ENCODE measurements at regions not wholly inside any gene's neighbourhood (a gene's known extent, or its start where the extent isn't known, plus 50 kb on each side); places are given as distances from the start of the nearest gene placed in this dataset.
A peak's percentile ranks its signal among the peaks of the same experiment; 100 is the strongest.

DNA sequence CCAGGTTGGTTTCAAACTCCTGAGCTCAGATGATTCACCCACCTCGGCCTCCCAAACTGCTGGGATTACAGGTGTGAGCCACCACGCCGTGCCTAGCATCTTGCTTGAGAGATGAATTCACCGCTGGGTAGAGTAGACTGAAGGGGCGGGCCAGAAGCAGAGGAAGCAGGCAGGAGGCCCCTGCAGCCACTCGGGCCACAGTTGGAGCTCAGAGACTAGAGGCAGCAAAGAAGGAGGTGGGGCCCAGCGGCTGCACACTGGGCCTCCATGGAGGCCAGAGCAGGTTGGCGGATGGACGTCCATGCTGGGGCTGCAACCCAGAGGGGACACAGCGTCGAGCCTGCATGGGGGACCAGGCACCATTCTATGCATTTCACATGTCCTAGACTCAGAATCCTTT, 88.4 kb upstream of the FGF3 start:
- no peak overlapping the region for H3K4me3 ChIP-seq (ENCODE audit: low read length)
- TF ChIP-seq, protein P1, sequence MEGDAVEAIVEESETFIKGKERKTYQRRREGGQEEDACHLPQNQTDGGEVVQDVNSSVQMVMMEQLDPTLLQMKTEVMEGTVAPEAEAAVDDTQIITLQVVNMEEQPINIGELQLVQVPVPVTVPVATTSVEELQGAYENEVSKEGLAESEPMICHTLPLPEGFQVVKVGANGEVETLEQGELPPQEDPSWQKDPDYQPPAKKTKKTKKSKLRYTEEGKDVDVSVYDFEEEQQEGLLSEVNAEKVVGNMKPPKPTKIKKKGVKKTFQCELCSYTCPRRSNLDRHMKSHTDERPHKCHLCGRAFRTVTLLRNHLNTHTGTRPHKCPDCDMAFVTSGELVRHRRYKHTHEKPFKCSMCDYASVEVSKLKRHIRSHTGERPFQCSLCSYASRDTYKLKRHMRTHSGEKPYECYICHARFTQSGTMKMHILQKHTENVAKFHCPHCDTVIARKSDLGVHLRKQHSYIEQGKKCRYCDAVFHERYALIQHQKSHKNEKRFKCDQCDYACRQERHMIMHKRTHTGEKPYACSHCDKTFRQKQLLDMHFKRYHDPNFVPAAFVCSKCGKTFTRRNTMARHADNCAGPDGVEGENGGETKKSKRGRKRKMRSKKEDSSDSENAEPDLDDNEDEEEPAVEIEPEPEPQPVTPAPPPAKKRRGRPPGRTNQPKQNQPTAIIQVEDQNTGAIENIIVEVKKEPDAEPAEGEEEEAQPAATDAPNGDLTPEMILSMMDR (conservative IDR thresholded peaks at IDR 0.05; ENCODE audit: low read length): no peak
- DNase-seq (ENCODE audit: low read depth): no peak

DNA sequence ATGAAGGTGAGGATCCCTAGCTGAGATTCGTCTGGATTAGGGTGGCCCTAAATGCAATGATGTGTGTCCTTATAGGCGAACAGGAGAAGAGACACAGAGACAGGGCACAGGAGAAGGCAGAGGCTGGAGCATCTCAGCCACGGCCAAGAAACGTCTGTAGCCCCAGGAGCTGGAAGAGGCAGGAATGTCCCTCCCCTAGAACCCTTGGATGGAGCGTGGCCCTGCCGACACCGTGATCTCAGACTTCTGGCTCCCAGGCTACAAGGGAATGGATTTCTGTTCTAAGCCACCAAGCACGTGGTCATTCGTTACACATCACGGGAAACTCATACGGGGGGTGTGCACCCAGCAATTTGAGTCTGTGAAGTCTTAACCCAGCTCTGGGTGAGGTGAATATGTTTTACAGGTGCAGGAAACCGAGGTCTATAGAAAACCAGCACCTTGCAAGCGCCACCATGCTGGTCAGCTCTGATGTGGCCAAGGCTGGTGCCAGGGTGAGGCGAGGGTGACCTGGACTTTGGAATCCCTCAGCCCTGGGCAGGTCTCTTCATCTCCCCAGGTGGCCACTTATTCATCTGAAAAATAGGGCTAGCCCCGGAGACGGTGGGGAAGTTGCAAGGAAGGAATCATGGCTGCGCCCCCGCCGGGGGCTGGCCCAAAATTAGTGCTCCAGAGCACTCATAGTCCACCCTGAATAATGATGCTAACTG, 89.5 kb upstream of the FGF3 start:
- no peak overlapping the region for H3K4me3 ChIP-seq (ENCODE audit: low read length)
- TF ChIP-seq, protein P1 (conservative IDR thresholded peaks at IDR 0.05; ENCODE audit: low read length): no peak

DNA sequence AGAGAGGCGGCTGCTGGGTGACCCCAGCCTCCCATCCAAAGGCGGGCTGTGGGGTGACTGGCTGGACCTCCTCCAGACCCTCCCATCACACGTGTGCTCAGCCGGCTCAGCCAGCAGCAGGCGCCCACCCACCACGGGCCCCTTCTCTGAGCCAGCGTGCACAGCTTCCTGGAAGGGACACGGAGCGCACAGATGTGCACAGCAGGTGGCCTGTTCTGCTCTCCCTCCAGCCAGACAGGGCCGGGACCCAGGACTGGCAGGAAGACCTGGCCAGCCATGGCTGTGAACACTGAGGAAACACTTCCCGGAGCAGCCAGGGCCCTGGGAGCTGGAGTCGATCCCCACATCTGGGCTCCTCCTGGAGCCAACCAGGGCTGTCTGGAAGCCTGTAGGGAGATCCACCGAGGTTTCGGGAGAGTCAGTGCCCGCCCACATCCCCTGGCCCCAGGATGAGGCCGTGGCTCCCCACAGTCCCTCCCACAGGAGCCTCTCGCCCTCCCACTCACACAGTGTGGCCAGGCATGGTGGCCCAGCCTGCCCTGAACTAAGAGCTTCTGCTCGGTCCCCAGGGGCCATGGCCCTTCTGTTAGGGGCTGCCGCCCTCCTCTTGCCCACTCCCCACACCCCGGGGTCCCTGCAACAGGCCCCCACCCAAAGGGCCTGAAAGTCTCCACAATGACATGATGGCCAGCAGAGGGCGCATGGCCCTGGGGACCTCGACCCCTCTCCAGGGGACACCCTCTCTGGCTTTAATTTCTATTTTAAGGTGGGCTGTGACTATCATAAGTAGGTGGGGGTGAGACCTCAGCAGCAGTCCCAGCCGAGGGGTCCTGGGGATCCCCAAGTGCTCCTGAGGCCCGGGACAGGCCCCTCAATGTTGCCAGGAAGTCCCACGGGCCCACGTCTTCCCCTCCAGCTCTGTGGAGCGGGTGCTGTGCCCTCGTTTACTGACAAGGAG, 90.6 kb upstream of the FGF3 start:
- peak; percentile 12 for DNase-seq (ENCODE audit: low read depth)
- H3K4me3 ChIP-seq (ENCODE audit: low read length): no peak overlapping the region
- TF ChIP-seq, protein P1 (conservative IDR thresholded peaks at IDR 0.05; ENCODE audit: low read length): peak; percentile 57

More for the DNA sequence above, 89.5 kb upstream of the FGF3 start:
- no peak for DNase-seq (ENCODE audit: low read depth)

DNA sequence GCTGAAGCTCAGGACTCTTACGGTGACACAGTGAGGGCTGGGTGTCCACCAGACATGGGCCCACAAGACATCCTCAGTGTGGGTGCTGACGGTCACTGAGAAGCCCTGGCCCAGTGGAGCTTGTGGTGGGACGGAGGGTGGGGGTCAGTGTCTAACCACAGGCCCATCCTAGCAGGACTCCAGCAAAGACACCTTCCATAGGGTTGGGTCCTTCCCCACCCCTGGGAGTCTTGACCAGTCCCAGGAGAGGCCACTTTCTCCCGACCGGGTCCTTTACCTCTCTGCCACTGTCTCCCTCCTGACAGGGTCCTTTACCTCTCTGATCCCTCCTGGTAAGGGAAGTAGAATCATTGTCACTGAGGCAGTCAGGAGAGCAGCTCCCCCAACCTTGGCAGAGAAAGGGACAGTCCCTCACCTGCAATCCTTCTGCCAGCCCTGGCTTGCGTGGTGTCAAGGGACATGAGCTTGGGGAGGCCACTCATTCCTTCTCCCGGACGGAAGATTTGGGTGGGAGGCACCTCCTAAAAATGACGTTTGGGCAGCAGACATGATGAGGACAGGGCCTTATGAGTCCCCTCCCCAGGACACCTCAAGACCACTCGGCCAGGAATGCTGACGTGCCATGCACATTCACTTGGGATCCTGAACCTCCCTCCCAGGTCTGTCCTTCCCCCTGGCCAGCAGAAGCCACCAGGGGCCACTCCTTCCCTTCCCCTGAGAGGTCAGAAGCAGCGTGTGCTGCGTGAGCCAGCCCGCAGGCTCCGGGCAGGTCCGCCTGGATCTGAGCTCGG, 91.5 kb upstream of the FGF3 start:
- no peak for DNase-seq (ENCODE audit: low read depth)
- TF ChIP-seq, protein P1 (conservative IDR thresholded peaks at IDR 0.05; ENCODE audit: low read length): no peak
- H3K4me3 ChIP-seq (ENCODE audit: low read length): no peak overlapping the region

DNA sequence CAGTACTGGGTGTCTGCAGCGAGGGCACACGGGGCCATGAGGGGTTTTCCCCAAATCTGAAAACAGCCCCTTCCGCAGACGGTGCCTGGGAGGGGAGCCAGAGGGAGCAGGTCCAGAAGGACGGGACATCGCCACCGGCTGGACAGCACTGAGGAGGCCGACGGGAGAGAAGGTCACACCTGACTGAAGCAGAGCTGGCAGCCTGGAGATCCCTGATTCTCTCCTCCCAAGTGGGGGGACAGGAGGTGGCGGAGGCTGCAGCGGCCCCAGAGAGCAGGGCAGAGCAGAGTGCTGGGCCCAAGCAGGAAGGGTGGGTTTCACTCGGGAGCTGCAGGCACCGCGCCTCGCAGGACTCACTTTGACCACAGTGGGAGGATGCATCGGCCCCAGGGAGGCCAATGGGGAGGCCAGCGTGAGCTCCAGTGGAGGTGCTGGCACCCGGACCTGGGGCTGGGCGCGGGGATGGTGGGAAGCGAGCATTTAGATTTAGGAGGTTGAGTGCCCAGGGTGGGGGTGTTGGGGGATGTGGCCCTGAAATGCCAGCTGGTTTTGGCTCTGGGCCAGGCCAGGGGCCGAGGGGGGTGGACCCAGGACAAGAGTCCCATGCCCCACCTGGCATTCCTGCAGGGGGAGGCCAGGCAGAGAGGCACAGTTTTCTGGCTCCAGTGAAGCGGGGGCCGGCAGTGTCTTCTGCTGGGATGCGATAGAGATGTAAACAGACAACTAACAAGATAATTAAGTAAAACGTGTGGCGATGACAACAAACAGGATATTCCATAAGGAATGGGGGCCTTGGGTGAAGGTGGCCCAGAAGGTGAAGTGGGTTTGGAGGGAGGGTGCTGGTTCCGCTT, 92.3 kb upstream of the FGF3 start:
- no peak overlapping the region for H3K4me3 ChIP-seq (ENCODE audit: low read length)
- DNase-seq (ENCODE audit: low read depth): no peak
- TF ChIP-seq, protein P1 (conservative IDR thresholded peaks at IDR 0.05; ENCODE audit: low read length): no peak
